ENCODE measurements at regions not wholly inside any gene's neighbourhood (a gene's known extent, or its start where the extent isn't known, plus 50 kb on each side); places are given as distances from the start of the nearest gene placed in this dataset.

DNA sequence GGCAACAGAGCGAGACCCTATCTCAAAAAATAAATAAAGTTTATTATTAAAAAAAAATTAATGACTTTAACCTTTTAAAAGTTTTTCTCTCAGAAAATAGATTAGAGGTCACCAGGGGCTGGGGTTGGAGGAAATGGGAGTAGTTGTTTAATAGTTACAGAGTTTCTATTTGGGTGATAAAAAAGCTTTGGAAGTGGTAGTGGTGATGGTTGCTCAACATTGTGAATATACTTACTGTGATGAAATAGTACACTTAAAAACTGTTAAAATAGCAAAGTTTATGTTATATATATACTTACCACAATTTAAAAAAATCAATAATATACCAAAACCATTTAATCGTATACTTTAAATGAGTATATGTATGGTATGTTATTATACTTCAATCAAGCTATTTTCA, 59.6 kb downstream of the ARL6IP4 start:
- TF ChIP-seq EZH2 (IDR thresholded peaks at IDR 0.05; ENCODE audit: insufficient read depth, poor library complexity, severe bottlenecking) (no peak), EZH2phosphoT487 (IDR thresholded peaks at IDR 0.05; ENCODE audit: insufficient read depth, low read depth) (no peak)

Measured in GM23248 (cell line).